ENCODE measurements at regions not wholly inside any gene's neighbourhood (a gene's known extent, or its start where the extent isn't known, plus 50 kb on each side); places are given as distances from the start of the nearest gene placed in this dataset.

DNA sequence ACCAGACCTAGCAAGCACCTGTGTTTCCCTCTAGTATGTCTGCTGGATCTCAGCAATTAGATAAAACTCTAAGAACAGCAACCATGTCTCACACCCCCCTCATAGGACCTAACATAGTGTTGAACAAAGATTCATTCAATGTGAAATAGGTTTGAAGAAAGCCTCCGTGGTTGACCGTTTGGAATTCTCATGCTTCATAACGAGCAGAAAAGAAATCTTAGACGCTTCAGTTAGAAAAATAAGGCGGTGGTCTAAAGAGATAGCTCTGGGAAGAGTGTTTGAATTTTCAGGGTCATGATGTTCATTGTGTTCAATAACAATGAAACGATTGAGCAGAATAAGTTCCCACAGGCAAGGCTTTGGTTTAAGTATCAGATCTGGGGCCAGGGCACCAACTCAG, 332.9 kb downstream of the COG6 start:
- TF ChIP-seq HDAC6 (IDR thresholded peaks at IDR 0.05; ENCODE audit: unreplicated experiment) (no peak), FOS (IDR thresholded peaks at IDR 0.05; ENCODE audit: borderline replicate concordance, extremely low read depth, insufficient read length) (no peak)
- TF ChIP-seq, protein P1, sequence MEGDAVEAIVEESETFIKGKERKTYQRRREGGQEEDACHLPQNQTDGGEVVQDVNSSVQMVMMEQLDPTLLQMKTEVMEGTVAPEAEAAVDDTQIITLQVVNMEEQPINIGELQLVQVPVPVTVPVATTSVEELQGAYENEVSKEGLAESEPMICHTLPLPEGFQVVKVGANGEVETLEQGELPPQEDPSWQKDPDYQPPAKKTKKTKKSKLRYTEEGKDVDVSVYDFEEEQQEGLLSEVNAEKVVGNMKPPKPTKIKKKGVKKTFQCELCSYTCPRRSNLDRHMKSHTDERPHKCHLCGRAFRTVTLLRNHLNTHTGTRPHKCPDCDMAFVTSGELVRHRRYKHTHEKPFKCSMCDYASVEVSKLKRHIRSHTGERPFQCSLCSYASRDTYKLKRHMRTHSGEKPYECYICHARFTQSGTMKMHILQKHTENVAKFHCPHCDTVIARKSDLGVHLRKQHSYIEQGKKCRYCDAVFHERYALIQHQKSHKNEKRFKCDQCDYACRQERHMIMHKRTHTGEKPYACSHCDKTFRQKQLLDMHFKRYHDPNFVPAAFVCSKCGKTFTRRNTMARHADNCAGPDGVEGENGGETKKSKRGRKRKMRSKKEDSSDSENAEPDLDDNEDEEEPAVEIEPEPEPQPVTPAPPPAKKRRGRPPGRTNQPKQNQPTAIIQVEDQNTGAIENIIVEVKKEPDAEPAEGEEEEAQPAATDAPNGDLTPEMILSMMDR (IDR thresholded peaks at IDR 0.05 in 2 of 3, conservative IDR thresholded peaks at IDR 0.05 in 1 of 3; ENCODE audit: control insufficient read depth in 2 of 3, extremely low read depth in 1 of 3, insufficient read depth in 1 of 3, low read depth in 3 of 3, low read length in 3 of 3), result no peak
- TF ChIP-seq, protein P2, sequence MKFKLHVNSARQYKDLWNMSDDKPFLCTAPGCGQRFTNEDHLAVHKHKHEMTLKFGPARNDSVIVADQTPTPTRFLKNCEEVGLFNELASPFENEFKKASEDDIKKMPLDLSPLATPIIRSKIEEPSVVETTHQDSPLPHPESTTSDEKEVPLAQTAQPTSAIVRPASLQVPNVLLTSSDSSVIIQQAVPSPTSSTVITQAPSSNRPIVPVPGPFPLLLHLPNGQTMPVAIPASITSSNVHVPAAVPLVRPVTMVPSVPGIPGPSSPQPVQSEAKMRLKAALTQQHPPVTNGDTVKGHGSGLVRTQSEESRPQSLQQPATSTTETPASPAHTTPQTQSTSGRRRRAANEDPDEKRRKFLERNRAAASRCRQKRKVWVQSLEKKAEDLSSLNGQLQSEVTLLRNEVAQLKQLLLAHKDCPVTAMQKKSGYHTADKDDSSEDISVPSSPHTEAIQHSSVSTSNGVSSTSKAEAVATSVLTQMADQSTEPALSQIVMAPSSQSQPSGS (IDR thresholded peaks at IDR 0.05; ENCODE audit: low read length), result no peak
- TF ChIP-seq, protein P3, sequence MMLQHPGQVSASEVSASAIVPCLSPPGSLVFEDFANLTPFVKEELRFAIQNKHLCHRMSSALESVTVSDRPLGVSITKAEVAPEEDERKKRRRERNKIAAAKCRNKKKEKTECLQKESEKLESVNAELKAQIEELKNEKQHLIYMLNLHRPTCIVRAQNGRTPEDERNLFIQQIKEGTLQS (IDR thresholded peaks at IDR 0.05; ENCODE audit: borderline replicate concordance, extremely low read depth, low read depth, low read length), result no peak
